ENCODE measurements at regions not wholly inside any gene's neighbourhood (a gene's known extent, or its start where the extent isn't known, plus 50 kb on each side); places are given as distances from the start of the nearest gene placed in this dataset.

DNA sequence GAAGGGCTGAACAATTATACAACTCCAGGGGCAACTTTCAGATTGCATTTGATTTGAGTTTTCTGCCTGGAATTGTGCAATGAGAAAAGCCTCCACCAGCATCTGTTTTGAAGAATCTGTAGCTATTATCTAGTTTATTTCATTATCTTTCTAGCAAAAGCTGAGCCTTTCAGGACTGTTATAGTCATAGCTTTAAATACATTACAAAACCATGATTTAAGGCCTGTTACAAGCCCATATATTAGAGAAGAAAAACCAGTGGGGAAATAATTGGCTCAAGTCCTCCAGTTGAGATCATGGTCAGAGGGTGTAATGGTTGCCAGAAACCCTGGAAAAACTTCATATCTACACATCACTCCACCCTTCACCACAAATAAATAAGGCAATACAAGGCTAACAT is 676.2 kb downstream of the HDGFL1 start:
- CTCF ChIA-PET = no interaction called here

DNA sequence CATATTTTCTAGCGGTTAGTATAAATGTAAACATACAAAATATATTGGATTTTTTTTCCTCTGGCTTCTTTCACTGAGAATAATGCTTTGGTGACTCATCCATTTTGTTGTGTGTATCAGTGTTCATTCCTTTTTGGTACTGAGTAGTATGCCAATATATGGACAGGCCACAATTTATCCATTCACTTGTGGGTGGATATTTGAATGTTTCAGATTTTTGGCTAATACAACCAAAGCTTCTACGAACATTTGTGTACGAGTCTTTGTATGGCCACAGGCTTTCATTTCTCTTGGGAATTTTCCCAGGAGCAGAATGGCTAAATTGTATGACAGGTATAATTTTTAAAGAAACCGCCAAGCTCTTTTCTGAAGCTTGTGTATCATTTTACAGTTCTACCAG is 677.5 kb downstream of the HDGFL1 start:
- ChIA-PET CTCF (no interaction called here), POLR2A (no interaction called here)
- no peak overlapping the region for H3K4me3 ChIP-seq (ENCODE audit: low read depth, low read length)
- TF ChIP-seq, protein P1, sequence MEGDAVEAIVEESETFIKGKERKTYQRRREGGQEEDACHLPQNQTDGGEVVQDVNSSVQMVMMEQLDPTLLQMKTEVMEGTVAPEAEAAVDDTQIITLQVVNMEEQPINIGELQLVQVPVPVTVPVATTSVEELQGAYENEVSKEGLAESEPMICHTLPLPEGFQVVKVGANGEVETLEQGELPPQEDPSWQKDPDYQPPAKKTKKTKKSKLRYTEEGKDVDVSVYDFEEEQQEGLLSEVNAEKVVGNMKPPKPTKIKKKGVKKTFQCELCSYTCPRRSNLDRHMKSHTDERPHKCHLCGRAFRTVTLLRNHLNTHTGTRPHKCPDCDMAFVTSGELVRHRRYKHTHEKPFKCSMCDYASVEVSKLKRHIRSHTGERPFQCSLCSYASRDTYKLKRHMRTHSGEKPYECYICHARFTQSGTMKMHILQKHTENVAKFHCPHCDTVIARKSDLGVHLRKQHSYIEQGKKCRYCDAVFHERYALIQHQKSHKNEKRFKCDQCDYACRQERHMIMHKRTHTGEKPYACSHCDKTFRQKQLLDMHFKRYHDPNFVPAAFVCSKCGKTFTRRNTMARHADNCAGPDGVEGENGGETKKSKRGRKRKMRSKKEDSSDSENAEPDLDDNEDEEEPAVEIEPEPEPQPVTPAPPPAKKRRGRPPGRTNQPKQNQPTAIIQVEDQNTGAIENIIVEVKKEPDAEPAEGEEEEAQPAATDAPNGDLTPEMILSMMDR (IDR thresholded peaks at IDR 0.05; ENCODE audit: insufficient read depth, low read length, missing control alignments) = no peak
- DNase-seq (ENCODE audit: low read depth, low spot score) = no peak

More for the DNA sequence above, 676.2 kb downstream of the HDGFL1 start:
- TF ChIP-seq, protein P1 (IDR thresholded peaks at IDR 0.05; ENCODE audit: insufficient read depth, low read length, missing control alignments) = no peak
- no peak for DNase-seq (ENCODE audit: low read depth, low spot score)
- POLR2A ChIA-PET = no interaction called here
- H3K4me3 ChIP-seq (ENCODE audit: low read depth, low read length) = no peak overlapping the region

DNA sequence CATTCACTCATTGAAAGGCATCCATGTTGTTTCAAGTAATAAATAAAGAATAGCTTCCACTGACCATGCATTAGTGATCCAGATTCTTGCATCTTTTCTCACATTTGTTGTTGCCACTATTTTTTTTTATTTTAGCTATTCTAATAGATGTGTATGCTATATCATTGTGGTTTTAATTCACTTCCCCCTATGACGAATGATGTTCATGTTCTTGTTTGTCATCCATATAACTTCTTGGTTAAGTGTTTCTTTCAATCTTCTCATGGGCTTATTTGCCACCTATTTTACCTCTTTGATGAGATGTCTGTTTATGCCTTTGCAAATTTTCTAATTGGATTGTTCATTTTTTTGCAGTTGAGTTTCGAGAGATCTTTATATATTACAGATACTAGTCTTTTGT is 681.2 kb downstream of the HDGFL1 start:
- DNase-seq (ENCODE audit: low read depth, low spot score) = no peak
- TF ChIP-seq, protein P1 (IDR thresholded peaks at IDR 0.05; ENCODE audit: insufficient read depth, low read length, missing control alignments) = no peak
- ChIA-PET POLR2A (no interaction called here), CTCF (no interaction called here)
- no peak overlapping the region for H3K4me3 ChIP-seq (ENCODE audit: low read depth, low read length)

DNA sequence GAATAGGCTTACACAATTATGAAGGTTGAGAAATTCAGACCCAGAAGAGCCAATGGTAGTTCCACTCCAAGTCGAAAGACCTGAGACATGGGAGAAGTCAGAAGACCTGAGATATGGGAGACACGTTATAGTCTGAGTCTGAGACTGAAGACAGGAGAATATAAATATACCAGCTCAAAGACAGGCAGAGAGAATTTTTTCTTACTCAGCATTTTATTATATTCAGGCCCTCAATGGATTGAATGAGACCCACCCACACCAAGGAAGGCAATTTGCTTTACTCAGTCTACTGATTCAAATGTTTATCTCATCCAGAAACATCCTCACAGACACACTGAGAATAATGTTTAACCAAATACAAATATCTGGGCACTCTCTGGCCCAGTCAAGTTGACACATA is 693.5 kb downstream of the HDGFL1 start:
- TF ChIP-seq, protein P1 (IDR thresholded peaks at IDR 0.05; ENCODE audit: insufficient read depth, low read length, missing control alignments) = no peak
- CTCF ChIA-PET = no interaction called here
- H3K4me3 ChIP-seq (ENCODE audit: low read depth, low read length) = no peak overlapping the region
- POLR2A ChIA-PET = no interaction called here
- DNase-seq (ENCODE audit: low read depth, low spot score) = no peak

DNA sequence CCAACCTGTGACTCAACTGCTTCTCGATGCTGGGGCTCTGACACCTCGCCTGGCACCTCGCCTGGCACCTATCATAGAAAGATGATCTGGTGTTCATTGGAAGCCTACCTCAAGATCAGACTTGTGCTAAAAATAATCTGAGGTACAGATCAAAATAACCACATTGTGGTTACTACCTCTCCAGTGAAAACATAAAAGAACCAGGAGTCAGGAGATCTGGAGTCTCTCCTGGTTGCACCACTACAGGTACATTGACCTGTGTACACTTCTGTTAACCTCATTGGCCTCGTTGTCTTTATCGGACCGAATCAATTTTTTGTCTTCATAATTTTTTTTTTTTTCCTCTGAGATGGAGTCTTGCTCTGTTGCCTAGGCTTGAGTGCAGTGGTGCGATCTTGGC is 695.9 kb downstream of the HDGFL1 start:
- ChIA-PET CTCF (no interaction called here), POLR2A (no interaction called here)
- no peak for DNase-seq (ENCODE audit: low read depth, low spot score)
- H3K4me3 ChIP-seq (ENCODE audit: low read depth, low read length) = no peak overlapping the region
- TF ChIP-seq, protein P1 (IDR thresholded peaks at IDR 0.05; ENCODE audit: insufficient read depth, low read length, missing control alignments) = no peak

DNA sequence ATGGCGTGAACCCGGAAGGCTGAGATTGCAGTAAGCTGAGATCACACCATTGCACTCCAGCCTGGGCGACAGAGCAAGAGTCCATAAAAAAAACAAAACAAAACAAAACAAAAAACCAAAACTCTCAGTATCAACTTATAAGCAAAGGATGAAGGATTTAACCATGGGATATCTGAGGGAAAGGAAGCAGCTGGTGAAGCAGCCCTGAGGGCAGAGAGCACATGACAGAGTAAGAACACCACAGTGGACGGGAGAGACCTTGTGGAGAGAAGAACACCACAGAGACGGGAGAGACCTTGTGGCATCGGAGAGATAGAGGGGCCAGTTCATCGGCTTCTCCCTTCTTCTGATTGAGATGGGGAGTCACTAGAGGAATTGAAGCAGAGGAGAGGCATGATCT is 697.2 kb downstream of the HDGFL1 start:
- ChIA-PET CTCF (no interaction called here), POLR2A (no interaction called here)
- no peak overlapping the region for H3K4me3 ChIP-seq (ENCODE audit: low read depth, low read length)
- no peak for DNase-seq (ENCODE audit: low read depth, low spot score)
- TF ChIP-seq, protein P1 (IDR thresholded peaks at IDR 0.05; ENCODE audit: insufficient read depth, low read length, missing control alignments) = no peak
